IMR-90 (cell line): ENCODE measurements at regions not wholly inside any gene's neighbourhood (a gene's known extent, or its start where the extent isn't known, plus 50 kb on each side); places are given as distances from the start of the nearest gene placed in this dataset.

Source experiments
- BHLHE40 ChIP-seq: fragments of 150-350 bp; IDR thresholded peaks from 2 replicates; pipeline ENCODE4 v1.6.1; 2016; ENCODE audit warnings: mild to moderate bottlenecking, low read depth, low read length
- CHD1 ChIP-seq: IDR thresholded peaks from 2 replicates; pipeline ENCODE4 v1.6.1; 2012; ENCODE audit warnings: low read depth, low read length, improper control_type of control experiment
- CTCF ChIP-seq: conservative IDR thresholded peaks from 2 replicates; pipeline ENCODE4 v1.5.1; 2012; ENCODE audit warnings: mild to moderate bottlenecking, low read depth, low read length, improper control_type of control experiment
- POLR2A ChIP-seq: IDR thresholded peaks from 2 replicates; pipeline ENCODE4 v1.6.1; 2012; ENCODE audit warnings: mild to moderate bottlenecking, low read depth, low read length
- RFX5 ChIP-seq: IDR thresholded peaks from 2 replicates; pipeline ENCODE4 v1.8.0; 2012; ENCODE audit warnings: low read depth, mild to moderate bottlenecking, low read length, moderate library complexity
- USF2 ChIP-seq: fragments of 150-350 bp; IDR thresholded peaks from 2 replicates; pipeline ENCODE4 v1.6.1; 2017; ENCODE audit warnings: mild to moderate bottlenecking, antibody characterized with exemption, low read length, low read depth

- no peak for TF ChIP-seq CTCF
- TF ChIP-seq POLR2A = no peak
- TF ChIP-seq BHLHE40 = no peak
- TF ChIP-seq USF2 = no peak
- no peak for TF ChIP-seq CHD1
- no peak for TF ChIP-seq RFX5
Measured at GRCh38 chr2:30361751-30362394, 85.2 kb upstream of the LCLAT1 start.
